GM12878 (cell line): ENCODE measurements at regions not wholly inside any gene's neighbourhood (a gene's known extent, or its start where the extent isn't known, plus 50 kb on each side); places are given as distances from the start of the nearest gene placed in this dataset.

Experiments used
- ATAC-seq: fragments of 200-7000 bp; cut with Tn5 transposase; 3 replicates; pipeline ENCODE4 v1.9.1; 2020; ENCODE audit warnings: mild to moderate bottlenecking, moderate library complexity
- BruUV-seq: library from RNA; stranded (reverse); fragments of 400-500 nt; replicated peaks from 2 replicates; lab custom pipeline; 2021; lab: Mats Ljungman, UMichigan
- CTCF ChIA-PET: fragments of 300-600 bp; sonication (Branson Sonifier 250); formaldehyde crosslinking; extraction: SDS; loops from one replicate; lab custom pipeline; 2021; ENCODE audit warnings: inconsistent platforms; lab: Yijun Ruan, JAX
- POLR2A ChIA-PET: fragments of 350-600 bp; formaldehyde crosslinking; extraction: SDS; loops from one replicate; lab custom pipeline; 2021; ENCODE audit warnings: inconsistent platforms; lab: Charles Lee
- RAD21 ChIA-PET: fragments of 300-600 bp; sonication (Branson Sonifier 250); formaldehyde crosslinking; loops from one replicate; lab custom pipeline; 2023; ENCODE audit warnings: antibody characterized with exemption; ENCODE audit not compliant: unreplicated experiment; lab: Charles Lee
- SMC1A ChIA-PET: fragments of 300-600 bp; sonication (Branson Sonifier 250); formaldehyde crosslinking; loops from one replicate; lab custom pipeline; 2023; ENCODE audit not compliant: unreplicated experiment, uncharacterized antibody; lab: Charles Lee
- DNase-seq: peaks from one replicate; pipeline ENCODE4 v3.0.0-alpha.2; 2011; ENCODE audit warnings: low read depth, low spot score
- FAIRE-seq: peaks from 3 replicates; lab custom pipeline; 2011; peaks lifted over from hg19 to GRCh38; lab: Jason Lieb, UNC
- H2AFZ ChIP-seq: 2 replicates; pipeline ENCODE4 v1.6.0; 2011; ENCODE audit warnings: low read depth, low read length, control low read depth; ENCODE audit not compliant: control insufficient read depth
- H3K27ac ChIP-seq: 2 replicates; pipeline ENCODE4 v1.5.1; 2011; ENCODE audit warnings: control low read depth; ENCODE audit not compliant: control insufficient read depth, insufficient read depth
- H3K27me3 ChIP-seq, 2 experiments: replicated peaks in 1 of 2; 2 replicates each; pipeline versions ENCODE4 v1.6.0 to v1.6.1; 2011; ENCODE audit warnings: low read length in 1 of 2; ENCODE audit not compliant: control insufficient read depth in 2 of 2, insufficient read depth in 2 of 2
- H3K36me3 ChIP-seq, 2 experiments: 2 replicates each; pipeline ENCODE4 v1.5.1; 2011; ENCODE audit warnings: low read length in 1 of 2; ENCODE audit not compliant: control insufficient read depth in 2 of 2, insufficient read depth in 2 of 2
- H3K4me1 ChIP-seq: 2 replicates; pipeline ENCODE4 v1.6.1; 2011; ENCODE audit warnings: mild to moderate bottlenecking, low read length, moderate library complexity, mixed read lengths; ENCODE audit not compliant: control insufficient read depth, insufficient read depth
- H3K4me2 ChIP-seq: 2 replicates; pipeline ENCODE4 v1.6.0; 2011; ENCODE audit warnings: control low read depth; ENCODE audit not compliant: control insufficient read depth, insufficient read depth
- H3K4me3 ChIP-seq: fragments of 200-600 bp; sonication (generic); 2 replicates; pipeline ENCODE4 v1.5.1; 2016
- H3K79me2 ChIP-seq: 2 replicates; pipeline ENCODE4 v1.6.0; 2011; ENCODE audit warnings: low read length; ENCODE audit not compliant: control insufficient read depth, insufficient read depth
- H3K9ac ChIP-seq: 2 replicates; pipeline ENCODE4 v1.8.0; 2011; ENCODE audit warnings: low read length, control low read depth, mixed read lengths; ENCODE audit not compliant: control insufficient read depth, insufficient read depth
- H3K9me3 ChIP-seq: replicated peaks from 3 replicates; pipeline ENCODE4 v1.5.1; 2011; ENCODE audit warnings: mild to moderate bottlenecking, low read length; ENCODE audit not compliant: control insufficient read depth, insufficient read depth
- H4K20me1 ChIP-seq: 2 replicates; pipeline ENCODE4 v1.6.0; 2011; ENCODE audit not compliant: control insufficient read depth, insufficient read depth
- ESRRA ChIP-seq: IDR thresholded peaks from 2 replicates; pipeline ENCODE4 v1.6.1; 2012; ENCODE audit warnings: mild to moderate bottlenecking, low read length, improper control_type of control experiment
- SREBF1 ChIP-seq: IDR thresholded peaks from 2 replicates; pipeline ENCODE4 v1.6.1; 2012; ENCODE audit warnings: mild to moderate bottlenecking, low read length
- ZBED1 ChIP-seq: IDR thresholded peaks from 2 replicates; pipeline ENCODE4 v1.6.1; 2016; ENCODE audit warnings: borderline replicate concordance
- ZNF207 ChIP-seq: fragments of 450-650 bp; IDR thresholded peaks from 2 replicates; pipeline ENCODE4 v1.6.1; 2014; ENCODE audit warnings: antibody characterized with exemption, mild to moderate bottlenecking, borderline replicate concordance
- ZNF274 ChIP-seq: IDR thresholded peaks from one replicate; pipeline ENCODE4 v1.8.0; 2011; ENCODE audit not compliant: insufficient read length, insufficient read depth
- WGBS: methylation state at CpG from one replicate; pipeline ENCODE4 v1.1.6; 2016; ENCODE audit warnings: low lambda C conversion rate; ENCODE audit not compliant: insufficient replicate concordance, insufficient coverage; ENCODE audit errors: missing lambda C conversion rate; 5-methylcytosine and 5-hydroxymethylcytosine counted together
- in situ Hi-C: fragments of 300-500 bp; cut with MboI; formaldehyde crosslinking; loops from 9 replicates; pipeline ENCODE4 v1.14.3; 2018; ENCODE audit warnings: mixed read lengths
- intact Hi-C: fragments of 100-400 bp; cut with micrococcal nuclease; formaldehyde crosslinking; loops from one replicate; pipeline ENCODE4 v1.14.2; 2022; ENCODE audit not compliant: unreplicated experiment
- TF ChIP-seq, protein P1 (sequence below): IDR thresholded peaks from 2 replicates; pipeline ENCODE4 v1.6.1; 2012; ENCODE audit warnings: low read depth, low read length, improper control_type of control experiment
- TF ChIP-seq, protein P2 (sequence below): IDR thresholded peaks from 2 replicates; pipeline ENCODE4 v1.6.1; 2012; ENCODE audit warnings: low read length, inconsistent platforms

DNA sequence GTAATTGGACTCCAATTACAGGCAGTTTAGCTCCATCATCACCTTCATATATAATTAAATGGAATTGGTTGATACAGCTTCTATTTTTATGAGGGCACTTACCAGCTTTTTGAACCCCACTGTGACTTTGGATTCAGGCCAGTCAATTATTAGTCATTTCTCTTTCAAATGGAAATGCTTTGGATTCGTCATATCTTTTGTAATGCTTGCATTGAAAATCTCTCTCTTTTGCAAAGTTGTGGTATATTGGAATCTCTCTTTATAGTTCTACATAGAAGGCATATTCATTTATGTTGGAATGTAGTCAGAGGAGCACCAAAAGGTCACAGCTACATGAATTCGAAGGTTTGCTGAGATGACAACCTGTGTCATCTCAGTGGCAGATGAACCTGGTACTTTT lies 1074.3 kb upstream of the SLC10A2 start:
- no peaks in the 10 kb centered on the region for H3K27me3 ChIP-seq
- H3K9ac ChIP-seq: no peak overlapping the region
- H3K4me1 ChIP-seq: no peaks in the 10 kb centered on the region
- H3K36me3 ChIP-seq: no peaks in the 10 kb centered on the region
- H3K9me3 ChIP-seq: no peaks in the 10 kb centered on the region
- no peak overlapping the region for H3K4me3 ChIP-seq
- no peak for FAIRE-seq
- H4K20me1 ChIP-seq: no peaks in the 10 kb centered on the region
- H3K4me2 ChIP-seq: no peak overlapping the region
- no peak for ATAC-seq
- no peak for TF ChIP-seq ZBED1
- TF ChIP-seq, protein P1, sequence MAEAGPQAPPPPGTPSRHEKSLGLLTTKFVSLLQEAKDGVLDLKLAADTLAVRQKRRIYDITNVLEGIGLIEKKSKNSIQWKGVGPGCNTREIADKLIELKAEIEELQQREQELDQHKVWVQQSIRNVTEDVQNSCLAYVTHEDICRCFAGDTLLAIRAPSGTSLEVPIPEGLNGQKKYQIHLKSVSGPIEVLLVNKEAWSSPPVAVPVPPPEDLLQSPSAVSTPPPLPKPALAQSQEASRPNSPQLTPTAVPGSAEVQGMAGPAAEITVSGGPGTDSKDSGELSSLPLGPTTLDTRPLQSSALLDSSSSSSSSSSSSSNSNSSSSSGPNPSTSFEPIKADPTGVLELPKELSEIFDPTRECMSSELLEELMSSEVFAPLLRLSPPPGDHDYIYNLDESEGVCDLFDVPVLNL: no peak
- TF ChIP-seq ESRRA: no peak
- no peak for TF ChIP-seq ZNF207
- no peak for TF ChIP-seq ZNF274
- TF ChIP-seq SREBF1: no peak
- TF ChIP-seq, protein P2, sequence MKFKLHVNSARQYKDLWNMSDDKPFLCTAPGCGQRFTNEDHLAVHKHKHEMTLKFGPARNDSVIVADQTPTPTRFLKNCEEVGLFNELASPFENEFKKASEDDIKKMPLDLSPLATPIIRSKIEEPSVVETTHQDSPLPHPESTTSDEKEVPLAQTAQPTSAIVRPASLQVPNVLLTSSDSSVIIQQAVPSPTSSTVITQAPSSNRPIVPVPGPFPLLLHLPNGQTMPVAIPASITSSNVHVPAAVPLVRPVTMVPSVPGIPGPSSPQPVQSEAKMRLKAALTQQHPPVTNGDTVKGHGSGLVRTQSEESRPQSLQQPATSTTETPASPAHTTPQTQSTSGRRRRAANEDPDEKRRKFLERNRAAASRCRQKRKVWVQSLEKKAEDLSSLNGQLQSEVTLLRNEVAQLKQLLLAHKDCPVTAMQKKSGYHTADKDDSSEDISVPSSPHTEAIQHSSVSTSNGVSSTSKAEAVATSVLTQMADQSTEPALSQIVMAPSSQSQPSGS: no peak
- no peak overlapping the region for H3K27ac ChIP-seq
- H2AFZ ChIP-seq: no peak overlapping the region
- H3K79me2 ChIP-seq: no peaks in the 10 kb centered on the region
- ChIA-PET POLR2A (no interaction called here), RAD21 (no interaction called here), CTCF (no interaction called here), SMC1A (no interaction called here)
- 0% methylated on average over 2 of the region's 2 CpGs for WGBS
- no peak for DNase-seq
- in situ Hi-C loops (no loop called here), intact Hi-C loops (no loop called here)
- BruUV-seq: no TSS peak
